MM.1S (cell line): ENCODE measurements at regions not wholly inside any gene's neighbourhood (a gene's known extent, or its start where the extent isn't known, plus 50 kb on each side); places are given as distances from the start of the nearest gene placed in this dataset.

Experiments used
- CTCF ChIP-seq: fragments of 300-600 bp; sonication (generic); IDR thresholded peaks from 2 replicates; pipeline ENCODE4 v1.5.1; 2016; ENCODE audit warnings: antibody characterized with exemption, low read length, mixed read lengths
- EZH2 ChIP-seq: fragments of 300-600 bp; sonication (generic); optimal IDR thresholded peaks from 2 replicates; pipeline ENCODE3; 2017; ENCODE audit warnings: low read depth, mild to moderate bottlenecking, antibody characterized with exemption, low read length, mixed read lengths

GRCh38 chr1:199071080-199071479 is 432.2 kb downstream of the PTPRC start:
- TF ChIP-seq EZH2 (no peak), CTCF (no peak)
